NB4 (cell line): ENCODE measurements at regions not wholly inside any gene's neighbourhood (a gene's known extent, or its start where the extent isn't known, plus 50 kb on each side); places are given as distances from the start of the nearest gene placed in this dataset.

Source experiments
- POLR2A ChIP-seq: IDR thresholded peaks from 2 replicates; pipeline ENCODE4 v1.6.1; 2011; ENCODE audit warnings: mild to moderate bottlenecking; ENCODE audit not compliant: insufficient read length; ENCODE audit errors: extremely low read depth
- TF ChIP-seq, protein P1 (sequence below): IDR thresholded peaks from one replicate; pipeline ENCODE4 v1.5.1; 2012; ENCODE audit warnings: low read depth, low read length

DNA sequence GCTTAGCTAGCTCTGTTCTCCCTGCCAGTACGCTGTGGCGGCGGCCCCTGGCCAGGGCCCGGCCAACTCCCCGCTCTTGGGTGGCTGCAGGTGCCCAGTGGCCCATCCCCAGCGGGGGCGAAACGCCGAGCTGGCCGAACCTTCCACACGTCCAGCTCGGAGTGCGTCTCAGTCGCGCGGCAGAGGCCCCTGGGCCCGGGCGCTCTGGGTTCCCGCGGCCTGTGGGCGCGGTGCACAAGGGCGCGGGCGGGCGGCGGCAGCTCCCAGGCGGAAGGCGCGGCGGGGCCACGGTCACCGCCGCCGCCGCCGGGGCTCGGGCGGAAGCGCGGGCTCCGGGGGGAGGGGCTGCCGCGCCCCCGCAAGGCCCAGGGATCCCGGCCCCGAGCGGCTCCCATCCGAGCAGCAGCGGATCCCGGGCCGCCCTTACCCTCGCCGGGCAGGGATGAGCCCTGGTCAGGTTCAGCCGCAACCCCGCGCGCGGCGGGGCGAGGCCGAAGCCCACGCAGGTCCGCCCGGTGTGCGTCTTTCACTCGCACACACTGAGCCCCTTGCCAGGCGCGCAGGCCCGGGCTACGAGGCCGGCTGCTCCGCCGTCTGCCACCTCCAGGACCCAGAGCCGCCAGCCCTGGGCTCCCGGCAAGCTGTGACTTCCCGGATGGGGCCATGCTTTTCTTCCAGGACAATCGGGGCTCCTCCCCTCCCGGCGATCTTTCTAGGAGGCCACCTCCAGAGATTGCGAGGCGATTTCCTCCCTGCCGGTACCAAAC is 54.2 kb downstream of the CCDC54 start:
- TF ChIP-seq, protein P1, sequence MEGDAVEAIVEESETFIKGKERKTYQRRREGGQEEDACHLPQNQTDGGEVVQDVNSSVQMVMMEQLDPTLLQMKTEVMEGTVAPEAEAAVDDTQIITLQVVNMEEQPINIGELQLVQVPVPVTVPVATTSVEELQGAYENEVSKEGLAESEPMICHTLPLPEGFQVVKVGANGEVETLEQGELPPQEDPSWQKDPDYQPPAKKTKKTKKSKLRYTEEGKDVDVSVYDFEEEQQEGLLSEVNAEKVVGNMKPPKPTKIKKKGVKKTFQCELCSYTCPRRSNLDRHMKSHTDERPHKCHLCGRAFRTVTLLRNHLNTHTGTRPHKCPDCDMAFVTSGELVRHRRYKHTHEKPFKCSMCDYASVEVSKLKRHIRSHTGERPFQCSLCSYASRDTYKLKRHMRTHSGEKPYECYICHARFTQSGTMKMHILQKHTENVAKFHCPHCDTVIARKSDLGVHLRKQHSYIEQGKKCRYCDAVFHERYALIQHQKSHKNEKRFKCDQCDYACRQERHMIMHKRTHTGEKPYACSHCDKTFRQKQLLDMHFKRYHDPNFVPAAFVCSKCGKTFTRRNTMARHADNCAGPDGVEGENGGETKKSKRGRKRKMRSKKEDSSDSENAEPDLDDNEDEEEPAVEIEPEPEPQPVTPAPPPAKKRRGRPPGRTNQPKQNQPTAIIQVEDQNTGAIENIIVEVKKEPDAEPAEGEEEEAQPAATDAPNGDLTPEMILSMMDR, result no peak
- peak; percentile 30 for TF ChIP-seq POLR2A
